PC-9 (cell line): ENCODE measurements at regions not wholly inside any gene's neighbourhood (a gene's known extent, or its start where the extent isn't known, plus 50 kb on each side); places are given as distances from the start of the nearest gene placed in this dataset.

Source experiments
- BruUV-seq: library from RNA; stranded (reverse); fragments of 400-500 nt; replicated peaks from 2 replicates; lab custom pipeline; 2021; lab: Mats Ljungman, UMichigan
- CTCF ChIA-PET: fragments of 300-600 bp; sonication (Branson Sonifier 250); formaldehyde crosslinking; loops from one replicate; lab custom pipeline; 2022; ENCODE audit warnings: antibody characterized with exemption; lab: Charles Lee
- POLR2A ChIA-PET: fragments of 300-600 bp; sonication (Branson Sonifier 250); formaldehyde crosslinking; loops from one replicate; lab custom pipeline; 2022; ENCODE audit warnings: antibody characterized with exemption; ENCODE audit not compliant: unreplicated experiment; lab: Charles Lee
- DNase-seq, 2 experiments: peaks; one replicate each; pipeline versions ENCODE4 v3.0.0 to v3.0.0-alpha.2; 2015 to 2022; ENCODE audit warnings: mixed read lengths in 1 of 2
- H2AFZ ChIP-seq: fragments of 200-600 bp; sonication (generic); 2 replicates; pipeline ENCODE4 v1.8.1; 2017; ENCODE audit warnings: antibody characterized with exemption
- H3F3A ChIP-seq: fragments of 200-600 bp; sonication (generic); 2 replicates; pipeline ENCODE4 v1.8.1; 2017; ENCODE audit warnings: antibody characterized with exemption, mild to moderate bottlenecking, low read depth; ENCODE audit not compliant: insufficient read depth
- H3K27ac ChIP-seq: fragments of 200-600 bp; sonication (generic); 2 replicates; pipeline ENCODE4 v1.6.1; 2016; ENCODE audit warnings: mixed run types
- H3K27me3 ChIP-seq: fragments of 200-600 bp; sonication (generic); 2 replicates; pipeline ENCODE4 v1.6.1; 2016; ENCODE audit warnings: low read depth, mixed run types; ENCODE audit not compliant: insufficient read depth
- H3K36me3 ChIP-seq: fragments of 200-600 bp; sonication (generic); 2 replicates; pipeline ENCODE4 v1.6.1; 2016; ENCODE audit warnings: low read depth, mixed run types
- H3K4me1 ChIP-seq: fragments of 200-600 bp; sonication (generic); replicated peaks from 2 replicates; pipeline ENCODE4 v1.6.1; 2016; ENCODE audit warnings: mixed run types; ENCODE audit not compliant: insufficient read depth
- H3K4me2 ChIP-seq: fragments of 200-600 bp; sonication (generic); 2 replicates; pipeline ENCODE4 v1.6.1; 2017; ENCODE audit warnings: mixed run types
- H3K4me3 ChIP-seq: fragments of 200-600 bp; sonication (generic); 2 replicates; pipeline ENCODE4 v1.6.1; 2016; ENCODE audit warnings: mixed run types
- H3K79me2 ChIP-seq: fragments of 200-600 bp; sonication (generic); 2 replicates; pipeline ENCODE4 v1.6.1; 2017; ENCODE audit warnings: low read depth, mixed run types
- H3K9me2 ChIP-seq: fragments of 200-600 bp; sonication (generic); 2 replicates; pipeline ENCODE4 v1.8.1; 2017; ENCODE audit warnings: mild to moderate bottlenecking; ENCODE audit not compliant: insufficient read depth
- H3K9me3 ChIP-seq: fragments of 200-600 bp; sonication (generic); 2 replicates; pipeline ENCODE4 v1.8.1; 2016; ENCODE audit warnings: low read depth; ENCODE audit not compliant: insufficient read depth
- H4K20me1 ChIP-seq: fragments of 200-600 bp; sonication (generic); 2 replicates; pipeline ENCODE4 v1.8.1; 2017; ENCODE audit not compliant: insufficient read depth
- EZH2 ChIP-seq: fragments of 200-600 bp; sonication (generic); IDR thresholded peaks from 2 replicates; pipeline ENCODE4 v1.8.0; 2017; ENCODE audit warnings: antibody characterized with exemption, low read depth
- intact Hi-C: fragments of 100-400 bp; cut with micrococcal nuclease; formaldehyde crosslinking; loops from one replicate; pipeline ENCODE4 v1.10.0; 2022; ENCODE audit not compliant: unreplicated experiment
- TF ChIP-seq, protein P1 (sequence below): fragments of 200-600 bp; sonication (generic); conservative IDR thresholded peaks from 2 replicates; pipeline ENCODE4 v1.6.1; 2017; ENCODE audit warnings: mixed run types, antibody characterized with exemption, mild to moderate bottlenecking, moderate library complexity

- no TSS peak for BruUV-seq
- Histone ChIP-seq H3K4me1 (no peaks in the 10 kb centered on the region), H3F3A (no peaks in the 10 kb centered on the region), H4K20me1 (no peaks in the 10 kb centered on the region), H3K9me3 (no peaks in the 10 kb centered on the region), H3K27ac (no peak overlapping the region), H2AFZ (no peak overlapping the region), H3K9me2 (no peaks in the 10 kb centered on the region), H3K36me3 (no peaks in the 10 kb centered on the region), H3K27me3 (peaks cover 17% of the 10 kb centered on the region), H3K4me2 (no peak overlapping the region), H3K79me2 (no peaks in the 10 kb centered on the region), H3K4me3 (no peak overlapping the region)
- POLR2A ChIA-PET = no interaction called here
- DNase-seq = no peak
- TF ChIP-seq, protein P1, sequence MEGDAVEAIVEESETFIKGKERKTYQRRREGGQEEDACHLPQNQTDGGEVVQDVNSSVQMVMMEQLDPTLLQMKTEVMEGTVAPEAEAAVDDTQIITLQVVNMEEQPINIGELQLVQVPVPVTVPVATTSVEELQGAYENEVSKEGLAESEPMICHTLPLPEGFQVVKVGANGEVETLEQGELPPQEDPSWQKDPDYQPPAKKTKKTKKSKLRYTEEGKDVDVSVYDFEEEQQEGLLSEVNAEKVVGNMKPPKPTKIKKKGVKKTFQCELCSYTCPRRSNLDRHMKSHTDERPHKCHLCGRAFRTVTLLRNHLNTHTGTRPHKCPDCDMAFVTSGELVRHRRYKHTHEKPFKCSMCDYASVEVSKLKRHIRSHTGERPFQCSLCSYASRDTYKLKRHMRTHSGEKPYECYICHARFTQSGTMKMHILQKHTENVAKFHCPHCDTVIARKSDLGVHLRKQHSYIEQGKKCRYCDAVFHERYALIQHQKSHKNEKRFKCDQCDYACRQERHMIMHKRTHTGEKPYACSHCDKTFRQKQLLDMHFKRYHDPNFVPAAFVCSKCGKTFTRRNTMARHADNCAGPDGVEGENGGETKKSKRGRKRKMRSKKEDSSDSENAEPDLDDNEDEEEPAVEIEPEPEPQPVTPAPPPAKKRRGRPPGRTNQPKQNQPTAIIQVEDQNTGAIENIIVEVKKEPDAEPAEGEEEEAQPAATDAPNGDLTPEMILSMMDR = no peak
- no peak for TF ChIP-seq EZH2
- intact Hi-C loops = loop anchor here (10.0 kb wide), 1 partner anchor 699 kb away; no protein-coding TSS in a partner anchor
- CTCF ChIA-PET = no interaction called here
These were observed 80.8 kb upstream of the PHACTR1 start for GRCh38 chr6:12635813-12636212.

DNA sequence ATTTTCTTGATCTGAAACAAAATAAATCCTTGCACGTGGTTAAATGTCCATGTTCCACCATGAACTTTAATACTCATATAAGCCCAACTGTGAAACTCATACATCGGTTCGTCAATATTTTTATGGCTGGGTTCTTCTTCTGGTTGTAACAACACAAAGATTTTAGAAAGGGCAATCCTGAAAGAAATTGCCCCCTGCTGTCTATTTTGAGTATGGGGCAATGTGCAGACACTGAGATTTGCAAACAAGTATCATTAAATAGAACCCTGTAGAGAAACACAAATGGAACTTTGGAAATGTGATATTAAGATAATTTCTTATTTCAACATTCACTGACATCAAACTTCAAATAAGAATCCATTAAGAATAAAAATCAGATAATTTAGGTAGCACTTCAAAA, 80.2 kb upstream of the PHACTR1 start:
- H2AFZ ChIP-seq = no peak overlapping the region
- H3K4me3 ChIP-seq = no peak overlapping the region
- POLR2A ChIA-PET = no interaction called here
- H3K4me1 ChIP-seq = no peaks in the 10 kb centered on the region
- no peak for TF ChIP-seq EZH2
- TF ChIP-seq, protein P1 = peak; percentile 42; the same call in 1 of the 2 replicates
- no TSS peak for BruUV-seq
- H3F3A ChIP-seq = no peaks in the 10 kb centered on the region
- no peaks in the 10 kb centered on the region for H3K9me3 ChIP-seq
- DNase-seq = no peak
- CTCF ChIA-PET = interaction anchor here (0.5 kb wide), 1 partner anchor 256 kb away, joined by 4 read pairs; no protein-coding TSS in a partner anchor
- no peak overlapping the region for H3K4me2 ChIP-seq
- no peaks in the 10 kb centered on the region for H4K20me1 ChIP-seq
- H3K27me3 ChIP-seq = peaks cover 17% of the 10 kb centered on the region
- intact Hi-C loops = loop anchor here (10.0 kb wide), 1 partner anchor 698 kb away; no protein-coding TSS in a partner anchor
- no peaks in the 10 kb centered on the region for H3K9me2 ChIP-seq
- no peaks in the 10 kb centered on the region for H3K79me2 ChIP-seq
- no peak overlapping the region for H3K27ac ChIP-seq
- H3K36me3 ChIP-seq = no peaks in the 10 kb centered on the region

GRCh38 chr6:12637960-12638641, 78.5 kb upstream of the PHACTR1 start:
- peaks cover 13% of the 10 kb centered on the region for H3K27me3 ChIP-seq
- no peaks in the 10 kb centered on the region for H3K9me2 ChIP-seq
- intact Hi-C loops = loop anchor here (10.0 kb wide), 1 partner anchor 697 kb away; no protein-coding TSS in a partner anchor
- H4K20me1 ChIP-seq = no peaks in the 10 kb centered on the region
- ChIA-PET CTCF (no interaction called here), POLR2A (interaction anchor here (0.6 kb wide), 1 partner anchor 631 kb away, joined by 4 read pairs; no protein-coding TSS in a partner anchor)
- H3K4me3 ChIP-seq = no peak overlapping the region
- no peaks in the 10 kb centered on the region for H3K4me1 ChIP-seq
- peak; percentile 36 to 63 for DNase-seq
- no peak overlapping the region for H3K4me2 ChIP-seq
- H2AFZ ChIP-seq = no peak overlapping the region
- no peaks in the 10 kb centered on the region for H3K9me3 ChIP-seq
- no peak for TF ChIP-seq EZH2
- TF ChIP-seq, protein P1 = peak; percentile 92
- H3F3A ChIP-seq = no peaks in the 10 kb centered on the region
- no peak overlapping the region for H3K27ac ChIP-seq
- no peaks in the 10 kb centered on the region for H3K36me3 ChIP-seq
- no peaks in the 10 kb centered on the region for H3K79me2 ChIP-seq
- BruUV-seq = no TSS peak
